ENCODE measurements at regions not wholly inside any gene's neighbourhood (a gene's known extent, or its start where the extent isn't known, plus 50 kb on each side); places are given as distances from the start of the nearest gene placed in this dataset.

GRCh38 chr12:3990501-3991280, 117.5 kb upstream of the PARP11 start:
- H3K27me3 ChIP-seq (ENCODE audit: insufficient read depth, low read depth), result peaks cover 68% of the 10 kb centered on the region
- POLR2A ChIA-PET (ENCODE audit: unreplicated experiment), result no interaction called here
- H3F3A ChIP-seq (ENCODE audit: insufficient read depth, low read depth), result no peaks in the 10 kb centered on the region
- H3K36me3 ChIP-seq (ENCODE audit: low read depth), result no peaks in the 10 kb centered on the region
- no peak overlapping the region for H3K4me2 ChIP-seq
- H3K27ac ChIP-seq, result no peak overlapping the region
- no peak overlapping the region for H2AFZ ChIP-seq
- H3K9me2 ChIP-seq (ENCODE audit: insufficient read depth), result no peaks in the 10 kb centered on the region
- no TSS peak for BruUV-seq (replicated peaks)
- no peaks in the 10 kb centered on the region for H3K4me1 ChIP-seq (replicated peaks; ENCODE audit: insufficient read depth)
- no peaks in the 10 kb centered on the region for H3K9me3 ChIP-seq (ENCODE audit: insufficient read depth, low read depth)
- intact Hi-C loops (cut with micrococcal nuclease; ENCODE audit: unreplicated experiment), result no loop called here
- CTCF ChIA-PET, result interaction anchor here (0.6 kb wide), 1 partner anchor 731 kb away, joined by 3 read pairs; no protein-coding TSS in a partner anchor
- H3K4me3 ChIP-seq, result no peak overlapping the region
- H4K20me1 ChIP-seq (ENCODE audit: insufficient read depth), result no peaks in the 10 kb centered on the region; the same call in 1 of the 2 replicates
- H3K79me2 ChIP-seq (ENCODE audit: low read depth), result no peaks in the 10 kb centered on the region
- no peak for TF ChIP-seq EZH2 (IDR thresholded peaks at IDR 0.05; ENCODE audit: low read depth)
- TF ChIP-seq CTCF (conservative IDR thresholded peaks at IDR 0.05), result no peak
- DNase-seq, result no peak

GRCh38 chr12:3989218-3989550, 116.0 kb upstream of the PARP11 start:
- CTCF ChIA-PET, result no interaction called here
- H3K36me3 ChIP-seq (ENCODE audit: low read depth), result no peaks in the 10 kb centered on the region
- no peak for DNase-seq
- no peaks in the 10 kb centered on the region for H3K4me1 ChIP-seq (replicated peaks; ENCODE audit: insufficient read depth)
- H3K27me3 ChIP-seq (ENCODE audit: insufficient read depth, low read depth), result peaks cover 68% of the 10 kb centered on the region
- H3K79me2 ChIP-seq (ENCODE audit: low read depth), result no peaks in the 10 kb centered on the region
- no peak for TF ChIP-seq CTCF (conservative IDR thresholded peaks at IDR 0.05)
- TF ChIP-seq EZH2 (IDR thresholded peaks at IDR 0.05; ENCODE audit: low read depth), result no peak
- H2AFZ ChIP-seq, result no peak overlapping the region
- no peak overlapping the region for H3K4me3 ChIP-seq
- BruUV-seq (replicated peaks), result no TSS peak
- no peak overlapping the region for H3K27ac ChIP-seq
- H3K4me2 ChIP-seq, result no peak overlapping the region
- intact Hi-C loops (cut with micrococcal nuclease; ENCODE audit: unreplicated experiment), result no loop called here
- H4K20me1 ChIP-seq (ENCODE audit: insufficient read depth), result no peaks in the 10 kb centered on the region; the same call in 1 of the 2 replicates
- H3F3A ChIP-seq (ENCODE audit: insufficient read depth, low read depth), result no peaks in the 10 kb centered on the region
- POLR2A ChIA-PET (ENCODE audit: unreplicated experiment), result no interaction called here
- H3K9me3 ChIP-seq (ENCODE audit: insufficient read depth, low read depth), result no peaks in the 10 kb centered on the region
- H3K9me2 ChIP-seq (ENCODE audit: insufficient read depth), result no peaks in the 10 kb centered on the region

- Histone ChIP-seq H2AFZ (no peak overlapping the region), H3K27me3 (ENCODE audit: insufficient read depth, low read depth) (peaks cover 66% of the 10 kb centered on the region), H4K20me1 (ENCODE audit: insufficient read depth) (no peaks in the 10 kb centered on the region), H3K4me2 (no peak overlapping the region), H3K36me3 (ENCODE audit: low read depth) (no peaks in the 10 kb centered on the region), H3K79me2 (ENCODE audit: low read depth) (no peaks in the 10 kb centered on the region), H3K9me3 (ENCODE audit: insufficient read depth, low read depth) (peaks cover 1% of the 10 kb centered on the region; the same call in 1 of the 2 replicates), H3K4me3 (no peak overlapping the region), H3K27ac (no peak overlapping the region), H3F3A (ENCODE audit: insufficient read depth, low read depth) (no peaks in the 10 kb centered on the region), H3K9me2 (ENCODE audit: insufficient read depth) (no peaks in the 10 kb centered on the region), H3K4me1 (replicated peaks; ENCODE audit: insufficient read depth) (no peaks in the 10 kb centered on the region)
- BruUV-seq (replicated peaks), result no TSS peak
- TF ChIP-seq CTCF (conservative IDR thresholded peaks at IDR 0.05) (no peak), EZH2 (IDR thresholded peaks at IDR 0.05; ENCODE audit: low read depth) (no peak)
- intact Hi-C loops (cut with micrococcal nuclease; ENCODE audit: unreplicated experiment), result no loop called here
- ChIA-PET POLR2A (ENCODE audit: unreplicated experiment) (no interaction called here), CTCF (no interaction called here)
- DNase-seq, result no peak
Measured at GRCh38 chr12:3988519-3989217, 115.5 kb upstream of the PARP11 start.

All from PC-9 (cell line).